ENCODE measurements at regions not wholly inside any gene's neighbourhood (a gene's known extent, or its start where the extent isn't known, plus 50 kb on each side); places are given as distances from the start of the nearest gene placed in this dataset.
"Not testable (repeated sequence)": the region's sequence is repeated elsewhere in the genome, so short reads cannot be mapped to it uniquely, and the experiment has no call there.

GRCh38 chr4:131738991-131739390, 1410.1 kb upstream of the PCDH10 start:
- FAIRE-seq; dilution Hi-C loops (cut with MboI; ENCODE audit: extremely low pct_ligation_motif_present, low sequenced_read_pairs); H3K79me2 ChIP-seq (ENCODE audit: control insufficient read depth, insufficient read depth, low read length): not testable (repeated sequence)

GRCh38 chr4:131741836-131742235, 1407.3 kb upstream of the PCDH10 start:
- H3K36me3 ChIP-seq (ENCODE audit: control insufficient read depth in 2 of 2, extremely low read depth in 1 of 2, insufficient read depth in 2 of 2, low read length in 2 of 2); H3K27ac ChIP-seq (ENCODE audit: control insufficient read depth, insufficient read depth, low read length); H3K27me3 ChIP-seq (ENCODE audit: control insufficient read depth, extremely low read depth, insufficient read depth, low read length); dilution Hi-C loops (cut with MboI; ENCODE audit: extremely low pct_ligation_motif_present, low sequenced_read_pairs); H3K9ac ChIP-seq (ENCODE audit: control insufficient read depth, extremely low read depth, insufficient read depth, low read length); DNase-seq (ENCODE audit: low read depth, low spot score); H3K9me3 ChIP-seq (ENCODE audit: control insufficient read depth, low read depth, low read length); H3K4me3 ChIP-seq (ENCODE audit: control insufficient read depth in 2 of 3, extremely low read depth in 1 of 3, insufficient read depth in 2 of 3, low read depth in 1 of 3, low read length in 3 of 3); H3K4me2 ChIP-seq (ENCODE audit: control insufficient read depth, extremely low read depth, insufficient read depth, low read depth, low read length); H3K9me1 ChIP-seq (ENCODE audit: control insufficient read depth, extremely low read depth, insufficient read depth, low read length); H4K20me1 ChIP-seq (ENCODE audit: control insufficient read depth, extremely low read depth, insufficient read depth, low read length); FAIRE-seq; H2AFZ ChIP-seq (ENCODE audit: control insufficient read depth, low read length); H3K4me1 ChIP-seq (ENCODE audit: control insufficient read depth, extremely low read depth, insufficient read depth, low read length); H3K79me2 ChIP-seq (ENCODE audit: control insufficient read depth, insufficient read depth, low read length): not testable (repeated sequence)

More at GRCh38 chr4:131738991-131739390, 1410.1 kb upstream of the PCDH10 start:
- H3K36me3 ChIP-seq (ENCODE audit: control insufficient read depth in 2 of 2, extremely low read depth in 1 of 2, insufficient read depth in 2 of 2, low read length in 2 of 2); H3K9me1 ChIP-seq (ENCODE audit: control insufficient read depth, extremely low read depth, insufficient read depth, low read length); DNase-seq (ENCODE audit: low read depth, low spot score); H3K4me3 ChIP-seq (ENCODE audit: control insufficient read depth in 2 of 3, extremely low read depth in 1 of 3, insufficient read depth in 2 of 3, low read depth in 1 of 3, low read length in 3 of 3); H2AFZ ChIP-seq (ENCODE audit: control insufficient read depth, low read length); H3K4me2 ChIP-seq (ENCODE audit: control insufficient read depth, extremely low read depth, insufficient read depth, low read depth, low read length); H3K9me3 ChIP-seq (ENCODE audit: control insufficient read depth, low read depth, low read length); H4K20me1 ChIP-seq (ENCODE audit: control insufficient read depth, extremely low read depth, insufficient read depth, low read length); H3K27ac ChIP-seq (ENCODE audit: control insufficient read depth, insufficient read depth, low read length); H3K27me3 ChIP-seq (ENCODE audit: control insufficient read depth, extremely low read depth, insufficient read depth, low read length); H3K4me1 ChIP-seq (ENCODE audit: control insufficient read depth, extremely low read depth, insufficient read depth, low read length); H3K9ac ChIP-seq (ENCODE audit: control insufficient read depth, extremely low read depth, insufficient read depth, low read length): not testable (repeated sequence)

- DNase-seq (ENCODE audit: low read depth, low spot score); H3K27me3 ChIP-seq (ENCODE audit: control insufficient read depth, extremely low read depth, insufficient read depth, low read length); H3K4me1 ChIP-seq (ENCODE audit: control insufficient read depth, extremely low read depth, insufficient read depth, low read length); H3K4me3 ChIP-seq (ENCODE audit: control insufficient read depth in 2 of 3, extremely low read depth in 1 of 3, insufficient read depth in 2 of 3, low read depth in 1 of 3, low read length in 3 of 3); H3K9ac ChIP-seq (ENCODE audit: control insufficient read depth, extremely low read depth, insufficient read depth, low read length); H4K20me1 ChIP-seq (ENCODE audit: control insufficient read depth, extremely low read depth, insufficient read depth, low read length); H3K27ac ChIP-seq (ENCODE audit: control insufficient read depth, insufficient read depth, low read length); H3K9me3 ChIP-seq (ENCODE audit: control insufficient read depth, low read depth, low read length); FAIRE-seq; H3K9me1 ChIP-seq (ENCODE audit: control insufficient read depth, extremely low read depth, insufficient read depth, low read length); H3K36me3 ChIP-seq (ENCODE audit: control insufficient read depth in 2 of 2, extremely low read depth in 1 of 2, insufficient read depth in 2 of 2, low read length in 2 of 2); H2AFZ ChIP-seq (ENCODE audit: control insufficient read depth, low read length); dilution Hi-C loops (cut with MboI; ENCODE audit: extremely low pct_ligation_motif_present, low sequenced_read_pairs); H3K4me2 ChIP-seq (ENCODE audit: control insufficient read depth, extremely low read depth, insufficient read depth, low read depth, low read length); H3K79me2 ChIP-seq (ENCODE audit: control insufficient read depth, insufficient read depth, low read length): not testable (repeated sequence)
Observed at GRCh38 chr4:131742536-131743205, 1406.4 kb upstream of the PCDH10 start.

- H3K4me2 ChIP-seq (ENCODE audit: control insufficient read depth, extremely low read depth, insufficient read depth, low read depth, low read length); dilution Hi-C loops (cut with MboI; ENCODE audit: extremely low pct_ligation_motif_present, low sequenced_read_pairs); FAIRE-seq; H4K20me1 ChIP-seq (ENCODE audit: control insufficient read depth, extremely low read depth, insufficient read depth, low read length); DNase-seq (ENCODE audit: low read depth, low spot score); H3K4me1 ChIP-seq (ENCODE audit: control insufficient read depth, extremely low read depth, insufficient read depth, low read length); H3K9me3 ChIP-seq (ENCODE audit: control insufficient read depth, low read depth, low read length); H3K9ac ChIP-seq (ENCODE audit: control insufficient read depth, extremely low read depth, insufficient read depth, low read length); H3K27ac ChIP-seq (ENCODE audit: control insufficient read depth, insufficient read depth, low read length); H3K79me2 ChIP-seq (ENCODE audit: control insufficient read depth, insufficient read depth, low read length); H3K36me3 ChIP-seq (ENCODE audit: control insufficient read depth in 2 of 2, extremely low read depth in 1 of 2, insufficient read depth in 2 of 2, low read length in 2 of 2); H3K4me3 ChIP-seq (ENCODE audit: control insufficient read depth in 2 of 3, extremely low read depth in 1 of 3, insufficient read depth in 2 of 3, low read depth in 1 of 3, low read length in 3 of 3); H3K27me3 ChIP-seq (ENCODE audit: control insufficient read depth, extremely low read depth, insufficient read depth, low read length); H3K9me1 ChIP-seq (ENCODE audit: control insufficient read depth, extremely low read depth, insufficient read depth, low read length); H2AFZ ChIP-seq (ENCODE audit: control insufficient read depth, low read length): not testable (repeated sequence)
Observed at GRCh38 chr4:131743348-131743747, 1405.7 kb upstream of the PCDH10 start.

- dilution Hi-C loops (cut with MboI; ENCODE audit: extremely low pct_ligation_motif_present, low sequenced_read_pairs); FAIRE-seq: not testable (repeated sequence)
Observed at GRCh38 chr4:131747203-131747602, 1401.9 kb upstream of the PCDH10 start.

More at GRCh38 chr4:131747203-131747602, 1401.9 kb upstream of the PCDH10 start:
- not testable (repeated sequence) for H3K4me1 ChIP-seq (ENCODE audit: control insufficient read depth, extremely low read depth, insufficient read depth, low read length); H3K79me2 ChIP-seq (ENCODE audit: control insufficient read depth, insufficient read depth, low read length); DNase-seq (ENCODE audit: low read depth, low spot score); H2AFZ ChIP-seq (ENCODE audit: control insufficient read depth, low read length); H4K20me1 ChIP-seq (ENCODE audit: control insufficient read depth, extremely low read depth, insufficient read depth, low read length); H3K9me3 ChIP-seq (ENCODE audit: control insufficient read depth, low read depth, low read length); H3K36me3 ChIP-seq (ENCODE audit: control insufficient read depth in 2 of 2, extremely low read depth in 1 of 2, insufficient read depth in 2 of 2, low read length in 2 of 2); H3K4me2 ChIP-seq (ENCODE audit: control insufficient read depth, extremely low read depth, insufficient read depth, low read depth, low read length); H3K9ac ChIP-seq (ENCODE audit: control insufficient read depth, extremely low read depth, insufficient read depth, low read length); H3K4me3 ChIP-seq (ENCODE audit: control insufficient read depth in 2 of 3, extremely low read depth in 1 of 3, insufficient read depth in 2 of 3, low read depth in 1 of 3, low read length in 3 of 3); H3K9me1 ChIP-seq (ENCODE audit: control insufficient read depth, extremely low read depth, insufficient read depth, low read length); H3K27me3 ChIP-seq (ENCODE audit: control insufficient read depth, extremely low read depth, insufficient read depth, low read length); H3K27ac ChIP-seq (ENCODE audit: control insufficient read depth, insufficient read depth, low read length)
